PFSK-1 (cell line): ENCODE measurements at regions not wholly inside any gene's neighbourhood (a gene's known extent, or its start where the extent isn't known, plus 50 kb on each side); places are given as distances from the start of the nearest gene placed in this dataset.

ENCODE experiments used
- FOXP2 ChIP-seq: optimal IDR thresholded peaks from 2 replicates; pipeline ENCODE3; 2011; ENCODE audit warnings: borderline replicate concordance, control low read depth, inconsistent platforms; ENCODE audit not compliant: insufficient read depth; ENCODE audit errors: extremely low read length, extremely low read depth
- POLR2AphosphoS5 ChIP-seq: IDR thresholded peaks from 2 replicates; pipeline ENCODE4 v1.6.1; 2012; ENCODE audit warnings: low read depth, mild to moderate bottlenecking, control low read depth, low read length, moderate library complexity
- SIN3A ChIP-seq: IDR thresholded peaks from 2 replicates; pipeline ENCODE4 v1.6.1; 2012; ENCODE audit warnings: mild to moderate bottlenecking, low read length, moderate library complexity, borderline replicate concordance; ENCODE audit not compliant: insufficient read depth
- TAF1 ChIP-seq: IDR thresholded peaks from 2 replicates; pipeline ENCODE4 v1.6.1; 2012; ENCODE audit warnings: low read length, control low read depth, borderline replicate concordance; ENCODE audit not compliant: insufficient read depth
- TF ChIP-seq, protein P1 (sequence below), 2 experiments: IDR thresholded peaks; 2 replicates each; pipeline versions ENCODE4 v1.6.1 to v1.8.0; 2011 to 2012; ENCODE audit warnings: low read depth in 2 of 2, low read length in 2 of 2, control low read depth in 1 of 2, inconsistent platforms in 1 of 2, mild to moderate bottlenecking in 1 of 2, moderate library complexity in 1 of 2; ENCODE audit not compliant: insufficient read depth in 1 of 2

DNA sequence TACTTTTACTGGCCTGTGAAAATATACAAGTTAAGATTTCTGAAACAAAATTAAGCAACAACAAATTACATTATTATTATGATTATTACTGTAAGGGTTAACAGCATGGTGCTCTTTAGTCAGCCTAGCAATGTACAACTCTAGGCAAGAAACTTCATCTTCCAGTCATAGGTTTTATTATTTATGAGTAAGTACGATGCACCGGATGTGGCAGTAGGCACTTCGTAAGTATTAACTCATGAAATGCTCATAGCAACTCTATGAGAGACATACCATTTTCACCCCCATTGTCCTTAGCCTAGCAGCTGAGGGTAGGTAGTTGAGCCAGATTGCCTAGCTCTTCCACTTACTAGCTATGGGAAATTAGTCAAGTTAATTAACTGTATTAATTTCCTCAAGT, 68.0 kb upstream of the PTPRG start:
- TF ChIP-seq FOXP2 (no peak), POLR2AphosphoS5 (no peak), SIN3A (no peak), TAF1 (no peak)
- TF ChIP-seq, protein P1, sequence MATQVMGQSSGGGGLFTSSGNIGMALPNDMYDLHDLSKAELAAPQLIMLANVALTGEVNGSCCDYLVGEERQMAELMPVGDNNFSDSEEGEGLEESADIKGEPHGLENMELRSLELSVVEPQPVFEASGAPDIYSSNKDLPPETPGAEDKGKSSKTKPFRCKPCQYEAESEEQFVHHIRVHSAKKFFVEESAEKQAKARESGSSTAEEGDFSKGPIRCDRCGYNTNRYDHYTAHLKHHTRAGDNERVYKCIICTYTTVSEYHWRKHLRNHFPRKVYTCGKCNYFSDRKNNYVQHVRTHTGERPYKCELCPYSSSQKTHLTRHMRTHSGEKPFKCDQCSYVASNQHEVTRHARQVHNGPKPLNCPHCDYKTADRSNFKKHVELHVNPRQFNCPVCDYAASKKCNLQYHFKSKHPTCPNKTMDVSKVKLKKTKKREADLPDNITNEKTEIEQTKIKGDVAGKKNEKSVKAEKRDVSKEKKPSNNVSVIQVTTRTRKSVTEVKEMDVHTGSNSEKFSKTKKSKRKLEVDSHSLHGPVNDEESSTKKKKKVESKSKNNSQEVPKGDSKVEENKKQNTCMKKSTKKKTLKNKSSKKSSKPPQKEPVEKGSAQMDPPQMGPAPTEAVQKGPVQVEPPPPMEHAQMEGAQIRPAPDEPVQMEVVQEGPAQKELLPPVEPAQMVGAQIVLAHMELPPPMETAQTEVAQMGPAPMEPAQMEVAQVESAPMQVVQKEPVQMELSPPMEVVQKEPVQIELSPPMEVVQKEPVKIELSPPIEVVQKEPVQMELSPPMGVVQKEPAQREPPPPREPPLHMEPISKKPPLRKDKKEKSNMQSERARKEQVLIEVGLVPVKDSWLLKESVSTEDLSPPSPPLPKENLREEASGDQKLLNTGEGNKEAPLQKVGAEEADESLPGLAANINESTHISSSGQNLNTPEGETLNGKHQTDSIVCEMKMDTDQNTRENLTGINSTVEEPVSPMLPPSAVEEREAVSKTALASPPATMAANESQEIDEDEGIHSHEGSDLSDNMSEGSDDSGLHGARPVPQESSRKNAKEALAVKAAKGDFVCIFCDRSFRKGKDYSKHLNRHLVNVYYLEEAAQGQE (IDR thresholded peaks at IDR 0.05; ENCODE audit: insufficient read depth in 1 of 2, low read depth in 2 of 2, low read length in 2 of 2) = no peak

DNA sequence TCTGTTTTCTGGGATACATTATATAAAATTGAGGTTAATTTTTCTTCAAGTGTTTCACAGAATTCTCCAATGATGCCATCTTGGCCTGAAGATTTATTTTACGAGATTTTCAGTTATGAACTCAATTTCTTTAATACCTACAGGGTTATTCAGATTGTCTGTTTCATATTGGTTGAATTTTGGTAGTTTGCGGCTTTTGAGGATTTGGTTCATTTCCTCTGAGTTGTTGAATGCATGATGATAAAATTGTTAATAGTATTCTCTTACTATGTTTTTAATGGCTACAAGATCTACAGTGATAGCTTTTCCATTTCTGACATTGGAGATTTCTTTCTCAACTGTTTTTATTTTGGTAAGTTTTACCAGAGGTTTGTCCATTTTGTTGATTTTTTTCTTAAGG, 63.9 kb upstream of the PTPRG start:
- TF ChIP-seq, protein P1 (IDR thresholded peaks at IDR 0.05; ENCODE audit: insufficient read depth in 1 of 2, low read depth in 2 of 2, low read length in 2 of 2) = no peak
- TF ChIP-seq FOXP2 (no peak), SIN3A (no peak), POLR2AphosphoS5 (no peak), TAF1 (no peak)

DNA sequence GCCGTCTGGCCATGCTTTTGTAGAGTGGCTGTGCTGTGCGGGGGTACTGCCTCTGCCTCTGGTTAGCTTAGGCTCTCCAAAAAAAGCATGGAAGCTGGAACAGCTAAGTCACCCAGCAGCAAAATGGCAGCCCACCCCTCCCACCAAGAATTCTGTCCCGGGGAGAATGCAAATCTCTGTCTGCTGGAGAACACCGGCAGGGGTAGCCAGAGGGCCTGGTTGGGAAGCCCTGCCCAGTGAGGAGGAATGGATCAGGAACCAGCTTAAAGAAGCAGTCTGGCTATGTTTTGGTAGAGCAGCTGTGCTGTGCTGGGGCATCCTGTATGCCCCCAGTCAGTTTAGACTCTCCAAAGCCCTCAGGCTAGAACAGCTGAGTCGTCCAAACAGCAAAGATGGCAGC, 56.2 kb upstream of the PTPRG start:
- TF ChIP-seq FOXP2 (no peak), TAF1 (no peak)
- TF ChIP-seq, protein P1 (IDR thresholded peaks at IDR 0.05; ENCODE audit: insufficient read depth in 1 of 2, low read depth in 2 of 2, low read length in 2 of 2) = no peak

DNA sequence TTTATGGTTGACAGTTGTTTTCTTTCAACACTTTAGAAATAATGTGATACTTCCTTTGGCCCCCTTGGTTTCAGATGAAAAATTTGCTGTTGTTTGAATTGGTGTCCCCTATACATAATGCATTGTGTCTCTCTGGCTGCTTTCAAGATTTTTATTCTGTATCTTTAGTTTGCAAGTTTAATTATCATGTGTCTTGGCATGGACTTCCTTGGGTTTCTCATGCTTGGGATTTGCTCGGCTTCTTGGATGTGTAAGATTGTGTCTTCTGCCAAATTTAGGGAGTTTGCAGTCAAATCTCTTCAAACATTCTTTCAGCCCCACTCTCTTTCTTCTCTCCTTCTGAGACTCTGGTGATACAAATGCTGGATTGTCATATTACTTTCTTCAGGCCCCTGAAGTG, 53.4 kb upstream of the PTPRG start:
- TF ChIP-seq POLR2AphosphoS5 = no peak
- TF ChIP-seq, protein P1 (IDR thresholded peaks at IDR 0.05; ENCODE audit: insufficient read depth in 1 of 2, low read depth in 2 of 2, low read length in 2 of 2) = no peak
- TF ChIP-seq SIN3A = no peak
- no peak for TF ChIP-seq TAF1
- TF ChIP-seq FOXP2 = no peak
